Bronchial epithelial cell (primary cell): ENCODE measurements at regions not wholly inside any gene's neighbourhood (a gene's known extent, or its start where the extent isn't known, plus 50 kb on each side); places are given as distances from the start of the nearest gene placed in this dataset.
A peak's percentile ranks its signal among the peaks of the same experiment; 100 is the strongest.

Experiments used
- DNase-seq: peaks from one replicate; pipeline ENCODE4 v3.0.0-alpha.2; 2010; ENCODE audit warnings: low read depth
- FAIRE-seq: peaks from 2 replicates; lab custom pipeline; 2011; peaks lifted over from hg19 to GRCh38; lab: Jason Lieb, UNC
- H3K27me3 ChIP-seq: 2 replicates; pipeline ENCODE4 v1.5.1; 2011; ENCODE audit warnings: low read length; ENCODE audit not compliant: control insufficient read depth, insufficient read depth
- H3K36me3 ChIP-seq: 2 replicates; pipeline ENCODE4 v1.5.1; 2011; ENCODE audit warnings: low read length; ENCODE audit not compliant: control insufficient read depth, insufficient read depth
- H3K4me3 ChIP-seq: 2 replicates; pipeline ENCODE4 v1.5.1; 2011; ENCODE audit warnings: mild to moderate bottlenecking, low read depth, low read length, control low read depth
- CTCF ChIP-seq: IDR thresholded peaks from 2 replicates; pipeline ENCODE4 v1.5.1; 2011; ENCODE audit warnings: mild to moderate bottlenecking, moderate library complexity, low read length, control low read depth, inconsistent platforms; ENCODE audit not compliant: insufficient read depth, severe bottlenecking

GRCh38 chrX:3219667-3220066 lies 126.8 kb downstream of the MXRA5 start:
- Histone ChIP-seq H3K4me3 (no peak overlapping the region), H3K27me3 (no peaks in the 10 kb centered on the region), H3K36me3 (no peaks in the 10 kb centered on the region)
- FAIRE-seq (peak; percentile 55), DNase-seq (no peak)
- TF ChIP-seq CTCF = no peak

GRCh38 chrX:3219231-3219630 lies 127.2 kb downstream of the MXRA5 start:
- DNase-seq (no peak), FAIRE-seq (no peak)
- TF ChIP-seq CTCF = no peak
- no peaks in the 10 kb centered on the region for H3K36me3 ChIP-seq
- H3K27me3 ChIP-seq = no peaks in the 10 kb centered on the region
- H3K4me3 ChIP-seq = no peak overlapping the region

- FAIRE-seq (no peak), DNase-seq (no peak)
- no peaks in the 10 kb centered on the region for H3K27me3 ChIP-seq
- TF ChIP-seq CTCF = no peak
- no peaks in the 10 kb centered on the region for H3K36me3 ChIP-seq
- H3K4me3 ChIP-seq = no peak overlapping the region
These were observed 128.0 kb downstream of the MXRA5 start for GRCh38 chrX:3218442-3218841.

GRCh38 chrX:3216581-3217180 lies 129.8 kb downstream of the MXRA5 start:
- no peak for DNase-seq
- no peak for TF ChIP-seq CTCF
- H3K4me3 ChIP-seq = no peak overlapping the region
- no peak for FAIRE-seq
- no peaks in the 10 kb centered on the region for H3K27me3 ChIP-seq
- H3K36me3 ChIP-seq = no peaks in the 10 kb centered on the region

GRCh38 chrX:3215249-3215648 lies 131.2 kb downstream of the MXRA5 start:
- no peak for FAIRE-seq
- no peaks in the 10 kb centered on the region for H3K27me3 ChIP-seq
- no peaks in the 10 kb centered on the region for H3K36me3 ChIP-seq
- DNase-seq = no peak
- H3K4me3 ChIP-seq = no peak overlapping the region
- no peak for TF ChIP-seq CTCF

- DNase-seq (no peak), FAIRE-seq (no peak)
- Histone ChIP-seq H3K36me3 (no peaks in the 10 kb centered on the region), H3K4me3 (no peak overlapping the region), H3K27me3 (no peaks in the 10 kb centered on the region)
- no peak for TF ChIP-seq CTCF
These were observed 140.1 kb downstream of the MXRA5 start for GRCh38 chrX:3206314-3206713.
